ENCODE measurements at regions not wholly inside any gene's neighbourhood (a gene's known extent, or its start where the extent isn't known, plus 50 kb on each side); places are given as distances from the start of the nearest gene placed in this dataset.

GRCh38 chr6:99187429-99187828, 162.0 kb downstream of the FAXC start:
- Histone ChIP-seq H3K9me3 (no peaks in the 10 kb centered on the region), H3K27me3 (no peaks in the 10 kb centered on the region), H3K36me3 (no peaks in the 10 kb centered on the region), H3K27ac (no peak overlapping the region), H3K4me1 (no peaks in the 10 kb centered on the region), H3K4me3 (no peak overlapping the region)
- no peak for TF ChIP-seq CTCF (IDR thresholded peaks at IDR 0.05)
- intact Hi-C loops (cut with DNase I), result no loop called here
- DNase-seq (ENCODE audit: low spot score in 2 of 2), result no peak

GRCh38 chr6:99186417-99186816, 163.1 kb downstream of the FAXC start:
- H3K27me3 ChIP-seq, result no peaks in the 10 kb centered on the region
- no peaks in the 10 kb centered on the region for H3K36me3 ChIP-seq
- intact Hi-C loops (cut with DNase I), result no loop called here
- TF ChIP-seq CTCF (IDR thresholded peaks at IDR 0.05), result no peak
- H3K4me3 ChIP-seq, result no peak overlapping the region
- no peaks in the 10 kb centered on the region for H3K4me1 ChIP-seq
- H3K9me3 ChIP-seq, result no peaks in the 10 kb centered on the region
- no peak overlapping the region for H3K27ac ChIP-seq
- no peak for DNase-seq (ENCODE audit: low spot score in 2 of 2)

- no peak for DNase-seq (ENCODE audit: low spot score in 2 of 2)
- Histone ChIP-seq H3K36me3 (no peaks in the 10 kb centered on the region), H3K27ac (no peak overlapping the region), H3K27me3 (no peaks in the 10 kb centered on the region), H3K9me3 (no peaks in the 10 kb centered on the region), H3K4me1 (no peaks in the 10 kb centered on the region), H3K4me3 (no peak overlapping the region)
- no peak for TF ChIP-seq CTCF (IDR thresholded peaks at IDR 0.05)
- intact Hi-C loops (cut with DNase I), result no loop called here
Observed at GRCh38 chr6:99185525-99185924, 163.9 kb downstream of the FAXC start.

- intact Hi-C loops (cut with DNase I), result no loop called here
- no peaks in the 10 kb centered on the region for H3K4me1 ChIP-seq
- H3K9me3 ChIP-seq, result no peaks in the 10 kb centered on the region
- H3K27me3 ChIP-seq, result no peaks in the 10 kb centered on the region
- no peak for TF ChIP-seq CTCF (IDR thresholded peaks at IDR 0.05)
- no peaks in the 10 kb centered on the region for H3K36me3 ChIP-seq
- no peak overlapping the region for H3K4me3 ChIP-seq
- H3K27ac ChIP-seq, result no peak overlapping the region
- DNase-seq (ENCODE audit: low spot score in 2 of 2), result no peak
Observed at GRCh38 chr6:99184696-99185095, 164.8 kb downstream of the FAXC start.

- no peak for TF ChIP-seq CTCF (IDR thresholded peaks at IDR 0.05)
- Histone ChIP-seq H3K4me1 (no peaks in the 10 kb centered on the region), H3K27me3 (no peaks in the 10 kb centered on the region)
Observed at GRCh38 chr6:99183066-99183465, 166.4 kb downstream of the FAXC start.

GRCh38 chr6:99181174-99181573, 168.3 kb downstream of the FAXC start:
- intact Hi-C loops (cut with DNase I), result no loop called here
- no peaks in the 10 kb centered on the region for H3K9me3 ChIP-seq
- H3K4me3 ChIP-seq, result no peak overlapping the region
- no peak for TF ChIP-seq CTCF (IDR thresholded peaks at IDR 0.05)
- no peak overlapping the region for H3K27ac ChIP-seq
- H3K27me3 ChIP-seq, result no peaks in the 10 kb centered on the region
- no peaks in the 10 kb centered on the region for H3K36me3 ChIP-seq
- DNase-seq (ENCODE audit: low spot score in 2 of 2), result no peak
- H3K4me1 ChIP-seq, result no peaks in the 10 kb centered on the region

More at GRCh38 chr6:99183066-99183465, 166.4 kb downstream of the FAXC start:
- no peaks in the 10 kb centered on the region for H3K9me3 ChIP-seq
- intact Hi-C loops (cut with DNase I), result no loop called here
- DNase-seq (ENCODE audit: low spot score in 2 of 2), result no peak
- no peaks in the 10 kb centered on the region for H3K36me3 ChIP-seq
- H3K27ac ChIP-seq, result no peak overlapping the region
- no peak overlapping the region for H3K4me3 ChIP-seq

Measured in ascending aorta (tissue), 2 donors.